GM23338 (cell line): ENCODE measurements at regions not wholly inside any gene's neighbourhood (a gene's known extent, or its start where the extent isn't known, plus 50 kb on each side); places are given as distances from the start of the nearest gene placed in this dataset.

Experiments
- ATAC-seq: fragments of 200-7000 bp; cut with Tn5 transposase; 3 replicates; pipeline ENCODE4 v1.9.1; 2020
- DNase-seq: peaks from one replicate; pipeline ENCODE4 v3.0.0-alpha.2; 2015; ENCODE audit warnings: low spot score
- H2AFZ ChIP-seq: fragments of 200-600 bp; sonication (generic); 2 replicates; pipeline ENCODE4 v1.8.0; 2016; ENCODE audit warnings: antibody characterized with exemption, mild to moderate bottlenecking, moderate library complexity
- H3F3A ChIP-seq: fragments of 200-600 bp; sonication (generic); replicated peaks from 2 replicates; pipeline ENCODE4 v1.8.0; 2017; ENCODE audit warnings: antibody characterized with exemption, mixed run types, low read depth
- H3K27ac ChIP-seq: fragments of 200-600 bp; sonication (generic); 2 replicates; pipeline ENCODE4 v1.6.1; 2016; ENCODE audit warnings: low read depth
- H3K27me3 ChIP-seq: fragments of 200-600 bp; sonication (generic); 2 replicates; pipeline ENCODE4 v1.8.0; 2016; ENCODE audit warnings: mild to moderate bottlenecking, mixed run types, moderate library complexity; ENCODE audit not compliant: insufficient read depth
- H3K36me3 ChIP-seq: fragments of 200-600 bp; sonication (generic); 2 replicates; pipeline ENCODE4 v1.8.0; 2016; ENCODE audit warnings: mild to moderate bottlenecking; ENCODE audit not compliant: insufficient read depth
- H3K4me1 ChIP-seq: fragments of 200-600 bp; sonication (generic); 2 replicates; pipeline ENCODE4 v1.8.0; 2016; ENCODE audit warnings: mild to moderate bottlenecking, moderate library complexity; ENCODE audit not compliant: insufficient read depth
- H3K4me2 ChIP-seq: fragments of 200-600 bp; sonication (generic); 2 replicates; pipeline ENCODE4 v1.7.1; 2017; ENCODE audit warnings: mixed run types
- H3K4me3 ChIP-seq: fragments of 200-600 bp; sonication (generic); 2 replicates; pipeline ENCODE4 v1.6.1; 2016; ENCODE audit warnings: mixed run types
- H3K79me2 ChIP-seq: fragments of 200-600 bp; sonication (generic); replicated peaks from 2 replicates; pipeline ENCODE4 v1.8.0; 2017; ENCODE audit warnings: mild to moderate bottlenecking; ENCODE audit not compliant: insufficient read depth
- H3K9me2 ChIP-seq: fragments of 200-600 bp; sonication (generic); 2 replicates; pipeline ENCODE4 v1.8.0; 2017; ENCODE audit not compliant: insufficient read depth
- H4K20me1 ChIP-seq: fragments of 200-600 bp; sonication (generic); replicated peaks from 2 replicates; pipeline ENCODE4 v1.8.0; 2017; ENCODE audit warnings: mild to moderate bottlenecking; ENCODE audit not compliant: insufficient read depth
- H3K27ac Mint-ChIP-seq: 2 replicates; pipeline ENCODE4 v1.8.0; 2020; ENCODE audit warnings: inconsistent platforms, mild to moderate bottlenecking, moderate library complexity, mixed read lengths
- H3K27me3 Mint-ChIP-seq: 3 replicates; pipeline ENCODE4 v1.8.0; 2022; ENCODE audit warnings: low read depth, mild to moderate bottlenecking, moderate library complexity, mixed read lengths, inconsistent platforms; ENCODE audit not compliant: insufficient read depth, poor library complexity
- H3K36me3 Mint-ChIP-seq: 3 replicates; pipeline ENCODE4 v1.8.0; 2021; ENCODE audit warnings: low read depth, mild to moderate bottlenecking, inconsistent platforms, moderate library complexity, mixed read lengths
- H3K4me1 Mint-ChIP-seq: 3 replicates; pipeline ENCODE4 v1.8.0; 2020; ENCODE audit warnings: mild to moderate bottlenecking, inconsistent platforms, mixed read lengths
- H3K4me3 Mint-ChIP-seq: 3 replicates; pipeline ENCODE4 v1.8.0; 2021; ENCODE audit warnings: moderate library complexity, mild to moderate bottlenecking, inconsistent platforms, mixed read lengths
- H3K9me3 Mint-ChIP-seq: 3 replicates; pipeline ENCODE4 v1.8.0; 2020; ENCODE audit warnings: moderate library complexity, mild to moderate bottlenecking, inconsistent platforms, mixed read lengths
- CREB1 ChIP-seq: fragments of 250-450 bp; sonication (Bioruptor Pico); IDR thresholded peaks from 2 replicates; pipeline ENCODE4 v1.5.0; 2020; ENCODE audit warnings: low read depth, mild to moderate bottlenecking, moderate library complexity
- ETS1 ChIP-seq: IDR thresholded peaks from 2 replicates; pipeline ENCODE4 v1.6.1; 2016; ENCODE audit warnings: antibody characterized with exemption
- EZH2 ChIP-seq: fragments of 200-600 bp; sonication (generic); IDR thresholded peaks from one replicate; pipeline ENCODE4 v1.8.0; 2017; ENCODE audit warnings: antibody characterized with exemption, mild to moderate bottlenecking, low read depth; ENCODE audit not compliant: unreplicated experiment
- EZH2phosphoT487 ChIP-seq: fragments of 200-600 bp; sonication (generic); IDR thresholded peaks from one replicate; pipeline ENCODE4 v1.8.1; 2018; ENCODE audit warnings: antibody characterized with exemption; ENCODE audit not compliant: unreplicated experiment
- JUNB ChIP-seq: IDR thresholded peaks from one replicate; pipeline ENCODE4 v1.6.1; 2016; ENCODE audit warnings: antibody characterized with exemption; ENCODE audit not compliant: unreplicated experiment
- POLR2AphosphoS5 ChIP-seq: IDR thresholded peaks from 2 replicates; pipeline ENCODE4 v1.6.1; 2016; ENCODE audit warnings: antibody characterized with exemption, low read depth
- REST ChIP-seq: IDR thresholded peaks from one replicate; pipeline ENCODE4 v1.6.1; 2018; ENCODE audit warnings: antibody characterized with exemption; ENCODE audit not compliant: unreplicated experiment
- STAT1 ChIP-seq: IDR thresholded peaks from one replicate; pipeline ENCODE4 v1.6.1; 2016; ENCODE audit warnings: antibody characterized with exemption; ENCODE audit not compliant: unreplicated experiment
- ZNF114 ChIP-seq: fragments of 250-450 bp; sonication (Bioruptor Pico); IDR thresholded peaks from 2 replicates; pipeline ENCODE4 v1.5.0; 2020; ENCODE audit warnings: mild to moderate bottlenecking, moderate library complexity
- ZNF331 ChIP-seq: fragments of 250-450 bp; sonication (Bioruptor Pico); IDR thresholded peaks from 2 replicates; pipeline ENCODE4 v1.5.0; 2020; ENCODE audit warnings: low read depth, mild to moderate bottlenecking, moderate library complexity
- TF ChIP-seq, protein P1 (sequence below), 2 experiments: fragments of 200-600 bp in 1 of 2; sonication (generic) in 1 of 2; conservative IDR thresholded peaks; 2 replicates each; pipeline versions ENCODE4 v1.5.1 to v1.6.1; 2016 to 2017; ENCODE audit warnings: antibody characterized with exemption in 2 of 2, low read depth in 2 of 2, mild to moderate bottlenecking in 2 of 2, moderate library complexity in 1 of 2

DNA sequence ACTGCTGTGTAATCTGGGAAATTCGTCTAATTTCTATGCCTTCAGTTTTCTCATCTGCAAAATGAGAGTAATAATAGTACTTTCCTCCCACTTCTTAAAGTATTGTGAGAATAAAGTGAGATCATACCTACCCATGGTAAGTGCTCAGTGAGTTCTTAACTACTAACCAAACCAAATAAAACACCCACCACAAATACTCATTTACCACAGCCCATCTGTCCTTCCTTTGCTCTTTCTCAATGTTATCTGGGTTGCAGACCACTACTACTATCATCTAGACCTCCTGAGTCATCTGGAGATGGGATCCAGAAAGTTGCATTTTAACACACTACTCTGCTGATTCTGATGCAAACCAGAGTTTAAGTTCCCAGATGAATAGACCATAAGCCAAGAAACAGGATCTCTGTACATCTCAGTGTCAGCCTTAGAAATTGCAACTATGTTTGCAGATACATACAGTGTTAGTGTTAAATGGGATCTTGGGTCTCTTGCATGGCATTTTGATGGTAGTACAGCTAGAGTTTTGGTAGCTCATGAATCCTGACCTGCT lies 105.4 kb upstream of the ATP10B start (continued):
- TF ChIP-seq ETS1, result no peak
- no peak for TF ChIP-seq ZNF331 (CRISPR knock-in tag)
- TF ChIP-seq POLR2AphosphoS5, result no peak
- TF ChIP-seq STAT1, result no peak
- no peak for TF ChIP-seq JUNB
- TF ChIP-seq REST, result no peak
- TF ChIP-seq, protein P1, sequence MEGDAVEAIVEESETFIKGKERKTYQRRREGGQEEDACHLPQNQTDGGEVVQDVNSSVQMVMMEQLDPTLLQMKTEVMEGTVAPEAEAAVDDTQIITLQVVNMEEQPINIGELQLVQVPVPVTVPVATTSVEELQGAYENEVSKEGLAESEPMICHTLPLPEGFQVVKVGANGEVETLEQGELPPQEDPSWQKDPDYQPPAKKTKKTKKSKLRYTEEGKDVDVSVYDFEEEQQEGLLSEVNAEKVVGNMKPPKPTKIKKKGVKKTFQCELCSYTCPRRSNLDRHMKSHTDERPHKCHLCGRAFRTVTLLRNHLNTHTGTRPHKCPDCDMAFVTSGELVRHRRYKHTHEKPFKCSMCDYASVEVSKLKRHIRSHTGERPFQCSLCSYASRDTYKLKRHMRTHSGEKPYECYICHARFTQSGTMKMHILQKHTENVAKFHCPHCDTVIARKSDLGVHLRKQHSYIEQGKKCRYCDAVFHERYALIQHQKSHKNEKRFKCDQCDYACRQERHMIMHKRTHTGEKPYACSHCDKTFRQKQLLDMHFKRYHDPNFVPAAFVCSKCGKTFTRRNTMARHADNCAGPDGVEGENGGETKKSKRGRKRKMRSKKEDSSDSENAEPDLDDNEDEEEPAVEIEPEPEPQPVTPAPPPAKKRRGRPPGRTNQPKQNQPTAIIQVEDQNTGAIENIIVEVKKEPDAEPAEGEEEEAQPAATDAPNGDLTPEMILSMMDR (conservative IDR thresholded peaks at IDR 0.05; ENCODE audit: low read depth in 2 of 2), result no peak
- TF ChIP-seq CREB1, result no peak

DNA sequence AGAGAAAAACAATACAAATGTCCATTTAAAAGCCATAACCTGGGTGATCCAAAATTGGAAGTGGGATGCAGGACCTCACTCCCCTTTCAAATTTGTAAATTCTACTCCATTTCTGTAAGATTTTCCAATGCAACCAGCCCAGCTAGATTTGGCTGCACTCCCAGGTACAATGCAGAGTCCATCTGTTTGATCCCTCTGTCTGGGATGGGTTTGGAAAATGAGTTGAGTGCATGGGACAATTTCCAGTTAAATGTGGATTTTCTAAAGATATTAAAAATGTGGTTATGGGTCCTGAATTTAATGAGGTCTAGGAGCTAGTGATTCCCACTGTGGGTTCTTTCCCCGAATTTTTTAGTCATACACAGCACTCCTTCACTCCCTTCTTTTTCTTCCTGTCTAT lies 104.0 kb upstream of the ATP10B start:
- ATAC-seq, result no peak
- H3K4me3 Mint-ChIP-seq, result no peak overlapping the region
- H3K27ac Mint-ChIP-seq, result no peak overlapping the region

More for the DNA sequence above, 104.0 kb upstream of the ATP10B start:
- Histone ChIP-seq H3K4me3 (no peak overlapping the region), H3K27ac (no peak overlapping the region), H3K79me2 (no peaks in the 10 kb centered on the region), H2AFZ (no peak overlapping the region), H3K4me1 (no peaks in the 10 kb centered on the region), H3K27me3 (no peaks in the 10 kb centered on the region), H3K4me2 (no peak overlapping the region), H4K20me1 (no peaks in the 10 kb centered on the region), H3F3A (no peaks in the 10 kb centered on the region), H3K36me3 (no peaks in the 10 kb centered on the region), H3K9me2 (0 out of 2 replicates have a peak, but pooled peaks cover 2% of the 10 kb centered on the region)
- Mint-ChIP-seq H3K9me3 (no peaks in the 10 kb centered on the region), H3K27me3 (no peaks in the 10 kb centered on the region), H3K36me3 (no peaks in the 10 kb centered on the region), H3K4me1 (no peaks in the 10 kb centered on the region)
- TF ChIP-seq EZH2phosphoT487, result no peak
- TF ChIP-seq, protein P1 (conservative IDR thresholded peaks at IDR 0.05; ENCODE audit: low read depth in 2 of 2), result no peak
- no peak for TF ChIP-seq POLR2AphosphoS5
- no peak for TF ChIP-seq JUNB
- no peak for TF ChIP-seq ZNF114 (CRISPR knock-in tag)
- no peak for TF ChIP-seq CREB1
- no peak for TF ChIP-seq EZH2
- DNase-seq, result no peak
